Stimulated activated naive CD8-positive, alpha-beta T cell treated with anti-CD3 and anti-CD28 coated beads, Interleukin-15, Interleukin-2, amounts not matched to agents 100 ng/mL and 50 ng/mL, for 24 hours (primary cell): ENCODE measurements at regions not wholly inside any gene's neighbourhood (a gene's known extent, or its start where the extent isn't known, plus 50 kb on each side); places are given as distances from the start of the nearest gene placed in this dataset.

Experiments used
- H3K27ac Mint-ChIP-seq: one replicate; pipeline ENCODE4 v1.8.0; 2021; ENCODE audit warnings: mild to moderate bottlenecking, mixed read lengths
- H3K27me3 Mint-ChIP-seq: one replicate; pipeline ENCODE4 v1.8.0; 2021; ENCODE audit warnings: mixed read lengths
- H3K36me3 Mint-ChIP-seq: one replicate; pipeline ENCODE4 v1.8.0; 2021; ENCODE audit warnings: low read depth, mixed read lengths
- H3K4me1 Mint-ChIP-seq: one replicate; pipeline ENCODE4 v1.8.0; 2021; ENCODE audit warnings: low read depth, mixed read lengths
- H3K4me3 Mint-ChIP-seq: one replicate; pipeline ENCODE4 v1.8.0; 2021; ENCODE audit warnings: mild to moderate bottlenecking, mixed read lengths
- H3K9me3 Mint-ChIP-seq: one replicate; pipeline ENCODE4 v1.8.0; 2021; ENCODE audit warnings: mixed read lengths

- Mint-ChIP-seq H3K27ac (no peak overlapping the region), H3K4me3 (no peak overlapping the region), H3K4me1 (no peaks in the 10 kb centered on the region), H3K36me3 (no peaks in the 10 kb centered on the region), H3K27me3 (no peaks in the 10 kb centered on the region), H3K9me3 (no peaks in the 10 kb centered on the region)
Measured at GRCh38 chr10:111875725-111876124, 307.8 kb downstream of the GPAM start.

GRCh38 chr10:111877258-111877657 is 306.3 kb downstream of the GPAM start:
- Mint-ChIP-seq H3K4me1 (no peaks in the 10 kb centered on the region), H3K36me3 (no peaks in the 10 kb centered on the region), H3K9me3 (no peaks in the 10 kb centered on the region), H3K27me3 (no peaks in the 10 kb centered on the region), H3K4me3 (no peak overlapping the region), H3K27ac (no peak overlapping the region)

GRCh38 chr10:111879969-111880368 is 303.6 kb downstream of the GPAM start:
- no peaks in the 10 kb centered on the region for H3K27me3 Mint-ChIP-seq
- no peaks in the 10 kb centered on the region for H3K4me1 Mint-ChIP-seq
- peaks cover 3% of the 10 kb centered on the region for H3K9me3 Mint-ChIP-seq
- no peak overlapping the region for H3K4me3 Mint-ChIP-seq
- H3K27ac Mint-ChIP-seq: no peak overlapping the region
- no peaks in the 10 kb centered on the region for H3K36me3 Mint-ChIP-seq

GRCh38 chr10:111885046-111885445 is 298.5 kb downstream of the GPAM start:
- Mint-ChIP-seq H3K4me3 (no peak overlapping the region), H3K4me1 (no peaks in the 10 kb centered on the region), H3K27me3 (peaks cover 3% of the 10 kb centered on the region), H3K9me3 (peaks cover 10% of the 10 kb centered on the region), H3K36me3 (peaks cover 3% of the 10 kb centered on the region), H3K27ac (no peak overlapping the region)

GRCh38 chr10:111885919-111886318 is 297.6 kb downstream of the GPAM start:
- H3K4me1 Mint-ChIP-seq: no peaks in the 10 kb centered on the region
- peaks cover 10% of the 10 kb centered on the region for H3K9me3 Mint-ChIP-seq
- peaks cover 5% of the 10 kb centered on the region for H3K27me3 Mint-ChIP-seq
- H3K27ac Mint-ChIP-seq: no peak overlapping the region
- H3K36me3 Mint-ChIP-seq: peaks cover 3% of the 10 kb centered on the region
- H3K4me3 Mint-ChIP-seq: no peak overlapping the region

- Mint-ChIP-seq H3K4me3 (no peak overlapping the region), H3K9me3 (peaks cover 10% of the 10 kb centered on the region), H3K27me3 (peaks cover 6% of the 10 kb centered on the region), H3K4me1 (no peaks in the 10 kb centered on the region), H3K36me3 (peaks cover 3% of the 10 kb centered on the region), H3K27ac (no peak overlapping the region)
Measured at GRCh38 chr10:111887266-111887665, 296.3 kb downstream of the GPAM start.

- peaks cover 6% of the 10 kb centered on the region for H3K27me3 Mint-ChIP-seq
- H3K4me3 Mint-ChIP-seq: no peak overlapping the region
- H3K36me3 Mint-ChIP-seq: peaks cover 3% of the 10 kb centered on the region
- no peaks in the 10 kb centered on the region for H3K4me1 Mint-ChIP-seq
- H3K9me3 Mint-ChIP-seq: peaks cover 11% of the 10 kb centered on the region
- H3K27ac Mint-ChIP-seq: no peak overlapping the region
Measured at GRCh38 chr10:111890046-111890445, 293.5 kb downstream of the GPAM start.

- no peaks in the 10 kb centered on the region for H3K36me3 Mint-ChIP-seq
- H3K27ac Mint-ChIP-seq: no peak overlapping the region
- H3K4me3 Mint-ChIP-seq: no peak overlapping the region
- peaks cover 15% of the 10 kb centered on the region for H3K27me3 Mint-ChIP-seq
- H3K9me3 Mint-ChIP-seq: no peaks in the 10 kb centered on the region
- no peaks in the 10 kb centered on the region for H3K4me1 Mint-ChIP-seq
Measured at GRCh38 chr10:111916011-111916410, 267.6 kb downstream of the GPAM start.

GRCh38 chr10:111921821-111922220 is 261.7 kb downstream of the GPAM start:
- H3K9me3 Mint-ChIP-seq: no peaks in the 10 kb centered on the region
- no peaks in the 10 kb centered on the region for H3K36me3 Mint-ChIP-seq
- H3K27me3 Mint-ChIP-seq: peaks cover 12% of the 10 kb centered on the region
- H3K27ac Mint-ChIP-seq: no peak overlapping the region
- H3K4me3 Mint-ChIP-seq: no peak overlapping the region
- no peaks in the 10 kb centered on the region for H3K4me1 Mint-ChIP-seq

GRCh38 chr10:111923032-111923431 is 260.5 kb downstream of the GPAM start:
- peaks cover 12% of the 10 kb centered on the region for H3K27me3 Mint-ChIP-seq
- H3K4me1 Mint-ChIP-seq: no peaks in the 10 kb centered on the region
- no peak overlapping the region for H3K4me3 Mint-ChIP-seq
- no peaks in the 10 kb centered on the region for H3K36me3 Mint-ChIP-seq
- no peaks in the 10 kb centered on the region for H3K9me3 Mint-ChIP-seq
- no peak overlapping the region for H3K27ac Mint-ChIP-seq

GRCh38 chr10:111926286-111926685 is 257.3 kb downstream of the GPAM start:
- Mint-ChIP-seq H3K9me3 (peaks cover 4% of the 10 kb centered on the region), H3K4me1 (no peaks in the 10 kb centered on the region), H3K27ac (no peak overlapping the region), H3K4me3 (no peak overlapping the region), H3K36me3 (no peaks in the 10 kb centered on the region), H3K27me3 (no peaks in the 10 kb centered on the region)

- no peak overlapping the region for H3K27ac Mint-ChIP-seq
- H3K9me3 Mint-ChIP-seq: peaks cover 8% of the 10 kb centered on the region
- no peaks in the 10 kb centered on the region for H3K27me3 Mint-ChIP-seq
- no peaks in the 10 kb centered on the region for H3K4me1 Mint-ChIP-seq
- no peaks in the 10 kb centered on the region for H3K36me3 Mint-ChIP-seq
- no peak overlapping the region for H3K4me3 Mint-ChIP-seq
Measured at GRCh38 chr10:111933937-111934336, 249.6 kb downstream of the GPAM start.

- Mint-ChIP-seq H3K36me3 (no peaks in the 10 kb centered on the region), H3K27me3 (no peaks in the 10 kb centered on the region), H3K4me1 (no peaks in the 10 kb centered on the region), H3K27ac (no peak overlapping the region), H3K9me3 (peaks cover 8% of the 10 kb centered on the region), H3K4me3 (no peak overlapping the region)
Measured at GRCh38 chr10:111934931-111935330, 248.6 kb downstream of the GPAM start.

GRCh38 chr10:111936143-111936542 is 247.4 kb downstream of the GPAM start:
- Mint-ChIP-seq H3K4me3 (no peak overlapping the region), H3K27ac (no peak overlapping the region), H3K4me1 (no peaks in the 10 kb centered on the region), H3K27me3 (no peaks in the 10 kb centered on the region), H3K36me3 (no peaks in the 10 kb centered on the region), H3K9me3 (peaks cover 5% of the 10 kb centered on the region)

- Mint-ChIP-seq H3K36me3 (no peaks in the 10 kb centered on the region), H3K4me3 (no peak overlapping the region), H3K4me1 (no peaks in the 10 kb centered on the region), H3K27me3 (no peaks in the 10 kb centered on the region), H3K27ac (no peak overlapping the region), H3K9me3 (peaks cover 3% of the 10 kb centered on the region)
Measured at GRCh38 chr10:111944331-111944730, 239.2 kb downstream of the GPAM start.

- H3K4me1 Mint-ChIP-seq: no peaks in the 10 kb centered on the region
- no peaks in the 10 kb centered on the region for H3K9me3 Mint-ChIP-seq
- no peak overlapping the region for H3K4me3 Mint-ChIP-seq
- H3K36me3 Mint-ChIP-seq: no peaks in the 10 kb centered on the region
- no peaks in the 10 kb centered on the region for H3K27me3 Mint-ChIP-seq
- no peak overlapping the region for H3K27ac Mint-ChIP-seq
Measured at GRCh38 chr10:111953949-111954348, 229.6 kb downstream of the GPAM start.
